Fibroblast of lung (primary cell): ENCODE measurements at regions not wholly inside any gene's neighbourhood (a gene's known extent, or its start where the extent isn't known, plus 50 kb on each side); places are given as distances from the start of the nearest gene placed in this dataset.

Experiments
- DNase-seq, 2 donors: peaks; one replicate each; pipeline versions ENCODE4 v3.0.0 to v3.0.0-alpha.2; 2010; ENCODE audit warnings: low read depth in 2 of 2
- H2AFZ ChIP-seq: 2 replicates; pipeline ENCODE4 v1.5.1; 2012; ENCODE audit warnings: low read length, control low read depth, inconsistent platforms
- H3K27ac ChIP-seq: 2 replicates; pipeline ENCODE4 v1.5.1; 2011; ENCODE audit warnings: low read length, control low read depth; ENCODE audit not compliant: insufficient read depth
- H3K27me3 ChIP-seq: 2 replicates; pipeline ENCODE4 v1.5.1; 2011; ENCODE audit warnings: mild to moderate bottlenecking, low read length; ENCODE audit not compliant: control insufficient read depth, insufficient read depth
- H3K36me3 ChIP-seq: 2 replicates; pipeline ENCODE4 v1.5.1; 2011; ENCODE audit warnings: low read length; ENCODE audit not compliant: control insufficient read depth, insufficient read depth
- H3K4me1 ChIP-seq: 2 replicates; pipeline ENCODE4 v1.5.1; 2011; ENCODE audit warnings: low read length; ENCODE audit not compliant: control insufficient read depth, insufficient read depth; ENCODE audit errors: extremely low read depth
- H3K4me2 ChIP-seq: 2 replicates; pipeline ENCODE4 v1.5.1; 2011; ENCODE audit warnings: low read length, control low read depth; ENCODE audit not compliant: insufficient read depth; ENCODE audit errors: extremely low read depth
- H3K4me3 ChIP-seq, 4 experiments: fragments of 200-600 bp in 1 of 4; sonication (generic) in 1 of 4; replicated peaks in 1 of 4; 2 replicates each; pipeline ENCODE4 v1.5.1; 2011 to 2016; ENCODE audit warnings: low read length in 4 of 4, low read depth in 3 of 4, mild to moderate bottlenecking in 3 of 4, control low read depth in 2 of 4, inconsistent platforms in 1 of 4, mixed read lengths in 1 of 4; ENCODE audit not compliant: insufficient read depth in 1 of 4; ENCODE audit errors: control extremely low read depth in 1 of 4
- H3K79me2 ChIP-seq: 2 replicates; pipeline ENCODE4 v1.5.1; 2012; ENCODE audit warnings: mild to moderate bottlenecking, low read length, inconsistent platforms; ENCODE audit not compliant: control insufficient read depth, insufficient read depth
- H3K9ac ChIP-seq: 2 replicates; pipeline ENCODE4 v1.5.1; 2011; ENCODE audit warnings: mild to moderate bottlenecking, low read length, control low read depth; ENCODE audit not compliant: insufficient read depth
- H3K9me3 ChIP-seq: 2 replicates; pipeline ENCODE4 v1.5.1; 2012; ENCODE audit warnings: low read depth, low read length; ENCODE audit not compliant: control insufficient read depth, insufficient read depth
- H4K20me1 ChIP-seq: 2 replicates; pipeline ENCODE4 v1.5.1; 2011; ENCODE audit warnings: low read length; ENCODE audit not compliant: control insufficient read depth, insufficient read depth; ENCODE audit errors: extremely low read depth
- EZH2 ChIP-seq: IDR thresholded peaks from 2 replicates; pipeline ENCODE4 v1.5.1; 2012; ENCODE audit warnings: low read length, control low read depth, mild to moderate bottlenecking; ENCODE audit errors: missing control alignments
- TF ChIP-seq, protein P1 (sequence below), 2 donors: IDR thresholded peaks in 1 of 2; conservative IDR thresholded peaks in 1 of 2; 1 replicate in 1 of 2; 2 replicates in 1 of 2; pipeline ENCODE4 v1.5.1; 2011 to 2012; ENCODE audit warnings: low read length in 2 of 2, control low read depth in 1 of 2, inconsistent platforms in 1 of 2, low read depth in 1 of 2, mild to moderate bottlenecking in 1 of 2

DNA sequence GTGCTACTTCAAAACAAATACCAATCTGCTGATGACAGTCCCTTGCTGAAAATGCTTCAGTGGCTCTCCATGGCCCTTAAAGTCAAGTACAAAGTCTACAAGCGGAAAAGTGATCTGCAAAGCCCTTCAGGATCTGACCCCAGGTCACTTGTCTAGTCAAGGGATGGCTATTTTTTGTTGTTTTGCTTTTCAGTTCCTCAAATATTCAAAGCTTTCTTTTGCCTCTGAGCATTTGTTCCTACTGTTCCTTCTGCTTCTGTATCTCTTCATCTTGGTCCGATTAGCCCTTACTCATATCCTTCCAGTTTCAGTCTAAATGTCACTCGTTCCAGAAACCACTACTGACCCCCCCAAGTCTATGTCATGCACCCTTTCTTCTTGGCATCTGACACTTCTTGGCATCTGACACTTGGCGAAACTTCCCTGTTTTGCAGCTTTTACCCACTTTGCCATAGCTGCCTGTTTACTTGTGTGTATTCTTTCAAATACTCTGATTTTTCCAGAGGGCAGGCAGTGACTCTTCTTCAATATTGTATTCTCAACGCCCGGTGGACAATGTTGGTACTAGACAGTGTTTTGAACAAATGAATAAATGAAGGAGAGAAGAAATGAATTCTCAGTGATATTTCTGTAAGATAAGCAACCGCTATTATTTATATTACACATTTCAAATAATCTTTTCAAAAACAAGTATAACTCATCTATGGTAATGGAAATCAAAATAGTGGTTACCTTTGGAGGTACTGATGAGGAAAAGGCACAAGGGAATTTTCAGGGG, 175.9 kb upstream of the FN1 start:
- Histone ChIP-seq H2AFZ (no peak overlapping the region), H3K79me2 (no peaks in the 10 kb centered on the region), H3K27ac (no peak overlapping the region), H3K4me1 (peaks cover 2% of the 10 kb centered on the region), H3K4me3 (no peak overlapping the region), H3K9me3 (no peaks in the 10 kb centered on the region), H3K27me3 (no peaks in the 10 kb centered on the region), H4K20me1 (no peaks in the 10 kb centered on the region), H3K4me2 (no peak overlapping the region), H3K36me3 (no peaks in the 10 kb centered on the region), H3K9ac (no peak overlapping the region)
- TF ChIP-seq, protein P1, sequence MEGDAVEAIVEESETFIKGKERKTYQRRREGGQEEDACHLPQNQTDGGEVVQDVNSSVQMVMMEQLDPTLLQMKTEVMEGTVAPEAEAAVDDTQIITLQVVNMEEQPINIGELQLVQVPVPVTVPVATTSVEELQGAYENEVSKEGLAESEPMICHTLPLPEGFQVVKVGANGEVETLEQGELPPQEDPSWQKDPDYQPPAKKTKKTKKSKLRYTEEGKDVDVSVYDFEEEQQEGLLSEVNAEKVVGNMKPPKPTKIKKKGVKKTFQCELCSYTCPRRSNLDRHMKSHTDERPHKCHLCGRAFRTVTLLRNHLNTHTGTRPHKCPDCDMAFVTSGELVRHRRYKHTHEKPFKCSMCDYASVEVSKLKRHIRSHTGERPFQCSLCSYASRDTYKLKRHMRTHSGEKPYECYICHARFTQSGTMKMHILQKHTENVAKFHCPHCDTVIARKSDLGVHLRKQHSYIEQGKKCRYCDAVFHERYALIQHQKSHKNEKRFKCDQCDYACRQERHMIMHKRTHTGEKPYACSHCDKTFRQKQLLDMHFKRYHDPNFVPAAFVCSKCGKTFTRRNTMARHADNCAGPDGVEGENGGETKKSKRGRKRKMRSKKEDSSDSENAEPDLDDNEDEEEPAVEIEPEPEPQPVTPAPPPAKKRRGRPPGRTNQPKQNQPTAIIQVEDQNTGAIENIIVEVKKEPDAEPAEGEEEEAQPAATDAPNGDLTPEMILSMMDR (conservative IDR thresholded peaks at IDR 0.05 in 1 of 2, IDR thresholded peaks at IDR 0.05 in 1 of 2; ENCODE audit: low read depth in 1 of 2, low read length in 2 of 2) = no peak
- TF ChIP-seq EZH2 = no peak
- DNase-seq = no peak

- TF ChIP-seq EZH2 = no peak
- TF ChIP-seq, protein P1 (conservative IDR thresholded peaks at IDR 0.05 in 1 of 2, IDR thresholded peaks at IDR 0.05 in 1 of 2; ENCODE audit: low read depth in 1 of 2, low read length in 2 of 2) = no peak
- Histone ChIP-seq H3K9ac (no peak overlapping the region), H3K4me1 (peaks cover 2% of the 10 kb centered on the region), H2AFZ (no peak overlapping the region), H3K27ac (no peak overlapping the region), H4K20me1 (no peaks in the 10 kb centered on the region), H3K27me3 (no peaks in the 10 kb centered on the region), H3K79me2 (no peaks in the 10 kb centered on the region), H3K9me3 (no peaks in the 10 kb centered on the region), H3K4me3 (no peak overlapping the region), H3K36me3 (no peaks in the 10 kb centered on the region), H3K4me2 (no peak overlapping the region)
- peak in 1 of 2 donors; percentile 89 for DNase-seq
Observed at GRCh38 chr2:215609089-215610032, 173.5 kb upstream of the FN1 start.

DNA sequence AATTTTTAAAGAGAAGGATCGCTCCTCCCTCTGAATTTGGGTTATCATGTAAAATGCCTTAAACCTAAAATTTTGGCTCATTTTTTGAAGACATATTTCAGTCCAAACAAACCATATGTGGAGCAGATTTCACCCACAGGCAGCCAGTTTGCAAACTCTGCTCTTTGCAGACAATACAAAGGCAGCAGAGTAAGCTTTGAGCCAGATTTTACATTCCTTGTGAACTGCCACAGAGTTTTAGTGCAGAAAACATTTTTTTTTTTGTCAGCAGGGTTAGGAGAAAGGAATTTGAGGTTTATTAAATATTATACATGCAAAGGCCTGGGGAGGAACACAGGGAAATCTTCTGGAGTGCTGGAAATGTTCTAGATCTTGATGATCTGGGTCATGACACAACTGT, 171.9 kb upstream of the FN1 start:
- Histone ChIP-seq H3K9ac (no peak overlapping the region), H3K27ac (no peak overlapping the region), H3K4me1 (peaks cover 2% of the 10 kb centered on the region), H3K36me3 (no peaks in the 10 kb centered on the region), H3K27me3 (no peaks in the 10 kb centered on the region), H2AFZ (no peak overlapping the region), H4K20me1 (no peaks in the 10 kb centered on the region), H3K79me2 (no peaks in the 10 kb centered on the region), H3K9me3 (no peaks in the 10 kb centered on the region), H3K4me2 (no peak overlapping the region), H3K4me3 (no peak overlapping the region)
- TF ChIP-seq EZH2 = no peak
- TF ChIP-seq, protein P1 (conservative IDR thresholded peaks at IDR 0.05 in 1 of 2, IDR thresholded peaks at IDR 0.05 in 1 of 2; ENCODE audit: low read depth in 1 of 2, low read length in 2 of 2) = no peak
- DNase-seq = peak; percentile 54 to 67
